GM18505 (cell line): ENCODE measurements at regions not wholly inside any gene's neighbourhood (a gene's known extent, or its start where the extent isn't known, plus 50 kb on each side); places are given as distances from the start of the nearest gene placed in this dataset.

ENCODE experiments used
- ATAC-seq: cut with Tn5 transposase; IDR thresholded peaks from one replicate; pipeline ENCODE4 v1.9.1; 2021; ENCODE audit not compliant: unreplicated experiment
- POLR2A ChIP-seq: IDR thresholded peaks from 4 replicates; pipeline ENCODE4 v1.6.1; 2011; ENCODE audit warnings: borderline replicate concordance; ENCODE audit not compliant: insufficient read depth, insufficient read length; ENCODE audit errors: extremely low read depth

- no peak for ATAC-seq
- no peak for TF ChIP-seq POLR2A
Measured at GRCh38 chr10:124214610-124215375, 121.4 kb upstream of the CHST15 start.

- no peak for TF ChIP-seq POLR2A
- no peak for ATAC-seq
Measured at GRCh38 chr10:124213899-124214510, 120.6 kb upstream of the CHST15 start.

GRCh38 chr10:124213471-124213870 is 120.1 kb upstream of the CHST15 start:
- no peak for ATAC-seq
- no peak for TF ChIP-seq POLR2A

- TF ChIP-seq POLR2A = no peak
- ATAC-seq = no peak
Measured at GRCh38 chr10:124212702-124213101, 119.3 kb upstream of the CHST15 start.

- TF ChIP-seq POLR2A = no peak
- no peak for ATAC-seq
Measured at GRCh38 chr10:124211921-124212320, 118.5 kb upstream of the CHST15 start.

GRCh38 chr10:124210263-124210662 is 116.9 kb upstream of the CHST15 start:
- no peak for ATAC-seq
- TF ChIP-seq POLR2A = no peak

GRCh38 chr10:124207391-124207790 is 114.0 kb upstream of the CHST15 start:
- ATAC-seq = no peak
- TF ChIP-seq POLR2A = no peak

GRCh38 chr10:124206616-124207015 is 113.2 kb upstream of the CHST15 start:
- no peak for ATAC-seq
- no peak for TF ChIP-seq POLR2A

- TF ChIP-seq POLR2A = no peak
Measured at GRCh38 chr10:124205432-124205831, 112.0 kb upstream of the CHST15 start.

GRCh38 chr10:124204726-124205125 is 111.3 kb upstream of the CHST15 start:
- ATAC-seq = no peak
- TF ChIP-seq POLR2A = no peak

More at GRCh38 chr10:124205432-124205831, 112.0 kb upstream of the CHST15 start:
- no peak for ATAC-seq

GRCh38 chr10:124200011-124200410 is 106.6 kb upstream of the CHST15 start:
- no peak for TF ChIP-seq POLR2A
- no peak for ATAC-seq

- no peak for ATAC-seq
- no peak for TF ChIP-seq POLR2A
Measured at GRCh38 chr10:124198871-124199270, 105.5 kb upstream of the CHST15 start.

GRCh38 chr10:124198125-124198501 is 104.7 kb upstream of the CHST15 start:
- no peak for TF ChIP-seq POLR2A
- no peak for ATAC-seq

GRCh38 chr10:124197371-124198124 is 104.2 kb upstream of the CHST15 start:
- no peak for ATAC-seq
- TF ChIP-seq POLR2A = no peak

- no peak for TF ChIP-seq POLR2A
- ATAC-seq = no peak
Measured at GRCh38 chr10:124196659-124197058, 103.3 kb upstream of the CHST15 start.
